HEK293T (cell line): ENCODE measurements at regions not wholly inside any gene's neighbourhood (a gene's known extent, or its start where the extent isn't known, plus 50 kb on each side); places are given as distances from the start of the nearest gene placed in this dataset.

Experiments
- CTCF ChIA-PET: fragments of 350-600 bp; formaldehyde crosslinking; extraction: SDS; loops from one replicate; lab custom pipeline; 2021; ENCODE audit warnings: antibody characterized with exemption, inconsistent platforms; lab: Yijun Ruan, JAX
- POLR2A ChIA-PET: fragments of 350-600 bp; formaldehyde crosslinking; extraction: SDS; loops from one replicate; lab custom pipeline; 2020; ENCODE audit warnings: antibody characterized with exemption, inconsistent platforms; lab: Yijun Ruan, JAX
- DNase-seq: peaks from one replicate; pipeline ENCODE4 v3.0.0; 2012; ENCODE audit warnings: mixed read lengths; ENCODE audit errors: extremely low spot score
- ARNT ChIP-seq: fragments of 450-650 bp; IDR thresholded peaks from 2 replicates; pipeline ENCODE4 v1.6.1; 2017; ENCODE audit warnings: mild to moderate bottlenecking
- BHLHE40 ChIP-seq: fragments of 450-650 bp; IDR thresholded peaks from 2 replicates; pipeline ENCODE4 v1.6.1; 2016; ENCODE audit warnings: mild to moderate bottlenecking, moderate library complexity, borderline replicate concordance
- CTBP1 ChIP-seq: fragments of 450-650 bp; IDR thresholded peaks from 2 replicates; pipeline ENCODE4 v1.6.1; 2016; ENCODE audit warnings: borderline replicate concordance
- ELF4 ChIP-seq: fragments of 450-650 bp; IDR thresholded peaks from 2 replicates; pipeline ENCODE4 v1.6.1; 2017; ENCODE audit warnings: antibody characterized with exemption
- FOXA1 ChIP-seq: fragments of 450-650 bp; IDR thresholded peaks from 2 replicates; pipeline ENCODE4 v1.6.1; 2016; ENCODE audit warnings: mild to moderate bottlenecking
- FOXK2 ChIP-seq: fragments of 450-650 bp; IDR thresholded peaks from 2 replicates; pipeline ENCODE4 v1.6.1; 2016; ENCODE audit warnings: mild to moderate bottlenecking
- FOXM1 ChIP-seq: fragments of 450-650 bp; IDR thresholded peaks from 2 replicates; pipeline ENCODE4 v1.6.1; 2017; ENCODE audit warnings: mild to moderate bottlenecking, borderline replicate concordance
- HDGF ChIP-seq: fragments of 450-650 bp; IDR thresholded peaks from 2 replicates; pipeline ENCODE4 v1.6.1; 2017; ENCODE audit warnings: antibody characterized with exemption, borderline replicate concordance
- L3MBTL2 ChIP-seq: fragments of 450-650 bp; conservative IDR thresholded peaks from 2 replicates; pipeline ENCODE4 v1.6.1; 2016; ENCODE audit warnings: mild to moderate bottlenecking
- LEF1 ChIP-seq: fragments of 450-650 bp; IDR thresholded peaks from 2 replicates; pipeline ENCODE4 v1.6.1; 2017; ENCODE audit warnings: mild to moderate bottlenecking, borderline replicate concordance
- NFRKB ChIP-seq: fragments of 450-650 bp; IDR thresholded peaks from 2 replicates; pipeline ENCODE4 v1.6.1; 2016; ENCODE audit warnings: mild to moderate bottlenecking, moderate library complexity
- SP1 ChIP-seq: fragments of 450-650 bp; IDR thresholded peaks from 2 replicates; pipeline ENCODE4 v1.6.1; 2017
- SUZ12 ChIP-seq: fragments of 450-650 bp; IDR thresholded peaks from 2 replicates; pipeline ENCODE4 v1.6.1; 2016; ENCODE audit warnings: mild to moderate bottlenecking
- TARDBP ChIP-seq: fragments of 450-650 bp; IDR thresholded peaks from 2 replicates; pipeline ENCODE4 v1.6.1; 2016
- ZNF384 ChIP-seq: fragments of 450-650 bp; IDR thresholded peaks from 2 replicates; pipeline ENCODE4 v1.6.1; 2016
- TF ChIP-seq, protein P1 (sequence below): fragments of 450-650 bp; IDR thresholded peaks from 2 replicates; pipeline ENCODE4 v1.6.1; 2016

DNA sequence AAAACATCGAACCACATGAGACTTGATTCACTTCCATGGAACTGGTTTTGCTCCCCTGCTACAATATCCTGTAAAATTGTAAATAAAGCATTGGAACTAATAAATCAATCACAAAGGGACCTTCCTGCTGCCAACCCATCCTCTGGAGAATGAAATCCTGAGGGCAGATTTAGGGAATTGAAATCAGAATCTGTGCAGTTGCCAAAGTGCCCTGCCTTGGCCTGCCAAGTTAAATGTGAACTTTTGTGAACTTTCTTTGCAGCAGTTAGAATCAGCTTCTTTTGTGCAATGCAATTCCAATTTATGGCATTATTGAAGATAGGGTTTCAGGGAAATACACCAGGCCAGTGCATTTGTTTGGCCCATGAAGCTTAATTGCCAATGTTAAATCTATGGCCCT lies 263.1 kb downstream of the PTTG2 start:
- no peak for DNase-seq
- ChIA-PET POLR2A (no interaction called here), CTCF (no interaction called here)
- no peak for TF ChIP-seq ELF4
- no peak for TF ChIP-seq SP1
- no peak for TF ChIP-seq ARNT
- no peak for TF ChIP-seq FOXK2
- TF ChIP-seq SUZ12 = no peak
- TF ChIP-seq LEF1 = no peak
- TF ChIP-seq, protein P1, sequence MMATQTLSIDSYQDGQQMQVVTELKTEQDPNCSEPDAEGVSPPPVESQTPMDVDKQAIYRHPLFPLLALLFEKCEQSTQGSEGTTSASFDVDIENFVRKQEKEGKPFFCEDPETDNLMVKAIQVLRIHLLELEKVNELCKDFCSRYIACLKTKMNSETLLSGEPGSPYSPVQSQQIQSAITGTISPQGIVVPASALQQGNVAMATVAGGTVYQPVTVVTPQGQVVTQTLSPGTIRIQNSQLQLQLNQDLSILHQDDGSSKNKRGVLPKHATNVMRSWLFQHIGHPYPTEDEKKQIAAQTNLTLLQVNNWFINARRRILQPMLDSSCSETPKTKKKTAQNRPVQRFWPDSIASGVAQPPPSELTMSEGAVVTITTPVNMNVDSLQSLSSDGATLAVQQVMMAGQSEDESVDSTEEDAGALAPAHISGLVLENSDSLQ = no peak
- no peak for TF ChIP-seq L3MBTL2

DNA sequence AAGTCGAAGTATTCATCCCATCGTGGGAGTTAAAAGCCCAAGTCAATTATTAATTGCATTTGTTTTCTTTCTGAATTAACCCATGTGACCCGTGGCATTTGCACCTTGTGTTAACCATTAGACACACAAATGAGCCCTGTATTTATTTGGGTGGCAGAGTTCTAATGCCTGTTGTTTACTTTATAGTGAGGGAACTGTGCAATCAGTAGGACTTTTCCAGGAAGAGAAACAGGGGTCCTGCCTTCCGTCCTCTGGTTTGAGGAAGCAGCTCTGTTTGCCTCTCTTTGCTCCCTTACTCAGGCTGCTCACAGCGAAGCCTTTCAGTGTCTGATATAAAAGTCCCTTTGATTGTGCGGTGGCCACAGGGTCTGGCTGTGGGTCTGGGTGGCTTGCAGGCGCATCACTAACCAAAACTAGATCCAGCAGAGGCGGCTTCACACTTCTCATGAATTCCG lies 263.6 kb downstream of the PTTG2 start:
- POLR2A ChIA-PET = no interaction called here
- TF ChIP-seq ZNF384 (no peak), FOXA1 (no peak), HDGF (no peak)

DNA sequence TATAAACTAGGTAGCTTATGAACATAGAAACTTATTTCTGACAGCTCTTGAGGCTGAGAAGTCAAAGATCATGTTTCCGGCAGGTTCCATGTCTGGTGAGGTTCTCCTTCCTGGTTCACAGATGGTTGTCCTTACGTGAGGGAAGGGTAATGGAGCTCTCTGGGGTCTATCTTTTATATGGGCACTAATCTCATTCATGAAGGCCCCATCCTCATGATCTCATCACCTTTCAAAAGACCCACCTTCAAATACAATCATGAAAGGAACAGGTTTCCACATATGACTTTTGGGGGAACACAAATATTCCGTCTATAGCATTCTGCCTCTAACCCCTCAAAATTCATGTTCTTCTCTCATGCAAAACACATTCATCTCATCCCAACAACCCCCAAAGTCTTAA lies 264.7 kb downstream of the PTTG2 start:
- ChIA-PET CTCF (interaction anchor here (0.6 kb wide), 1 partner anchor 258 kb away, joined by 5 read pairs; no protein-coding TSS in a partner anchor), POLR2A (no interaction called here)
- DNase-seq = no peak
- no peak for TF ChIP-seq FOXA1
- TF ChIP-seq SP1 = no peak
- no peak for TF ChIP-seq NFRKB
- TF ChIP-seq ZNF384 = no peak
- no peak for TF ChIP-seq TARDBP
- no peak for TF ChIP-seq FOXK2
- no peak for TF ChIP-seq CTBP1

More for the DNA sequence above, 263.6 kb downstream of the PTTG2 start:
- CTCF ChIA-PET = no interaction called here
- DNase-seq = no peak

DNA sequence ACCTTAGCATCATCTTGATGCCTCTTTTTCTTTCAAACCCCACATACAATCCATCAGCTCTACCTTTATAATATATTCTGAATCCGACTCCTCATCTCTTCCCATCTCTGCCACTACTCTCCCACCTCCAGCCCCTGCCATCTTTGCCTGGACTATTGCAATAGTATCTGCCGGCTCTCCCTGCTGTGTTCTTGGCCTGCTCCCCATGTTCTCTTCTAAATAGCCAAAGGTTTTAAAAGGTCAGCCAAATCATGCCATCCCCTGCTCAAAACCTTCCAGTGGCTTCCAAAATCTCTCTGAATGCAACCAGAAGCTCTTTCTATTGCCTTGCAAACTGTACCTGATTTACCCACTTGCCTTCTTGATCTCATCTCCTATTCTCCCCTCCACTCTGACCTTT lies 266.0 kb downstream of the PTTG2 start:
- ChIA-PET CTCF (no interaction called here), POLR2A (no interaction called here)
- DNase-seq = no peak
- TF ChIP-seq NFRKB (no peak), ZNF384 (no peak), TARDBP (no peak), LEF1 (no peak), FOXM1 (no peak), ARNT (no peak), CTBP1 (no peak), HDGF (no peak), SUZ12 (no peak), L3MBTL2 (no peak), SP1 (no peak), BHLHE40 (no peak), FOXA1 (no peak), ELF4 (no peak), FOXK2 (no peak)
- TF ChIP-seq, protein P1 = no peak

DNA sequence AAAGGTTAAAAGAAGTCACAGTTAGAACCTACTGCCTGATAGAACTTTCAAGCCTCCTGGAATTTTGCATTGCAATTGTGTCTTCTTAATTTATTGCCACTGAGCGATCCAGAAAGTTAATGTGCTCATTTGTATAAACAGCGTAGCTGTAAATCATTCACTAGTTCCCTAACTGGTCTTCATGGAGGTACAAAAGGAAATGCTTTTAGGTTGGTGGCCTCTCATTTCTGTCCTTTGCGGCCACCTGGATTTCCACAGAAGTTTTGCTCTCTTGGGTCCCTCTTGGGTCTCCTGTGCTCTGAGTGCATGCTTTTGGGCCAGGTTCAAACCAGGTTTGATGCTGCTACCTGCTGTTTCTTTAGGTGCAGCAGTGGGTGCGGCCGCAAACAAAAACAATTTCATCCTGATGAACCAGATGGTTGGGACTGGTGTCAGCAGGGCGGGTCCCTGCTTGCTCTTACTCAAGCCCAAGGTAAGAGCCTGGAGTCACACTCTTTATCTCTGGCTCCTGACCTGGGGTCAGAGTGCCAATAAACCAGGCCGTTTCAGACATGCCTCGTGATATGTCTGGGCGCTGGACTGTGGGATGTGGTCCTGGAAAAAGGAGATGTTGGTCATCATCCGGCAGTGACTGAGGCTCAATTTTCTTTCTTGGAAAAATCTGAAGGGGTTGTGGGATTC lies 270.1 kb downstream of the PTTG2 start:
- no peak for TF ChIP-seq HDGF
- TF ChIP-seq, protein P1 = peak; percentile 48
- ChIA-PET POLR2A (no interaction called here), CTCF (no interaction called here)
- no peak for DNase-seq

DNA sequence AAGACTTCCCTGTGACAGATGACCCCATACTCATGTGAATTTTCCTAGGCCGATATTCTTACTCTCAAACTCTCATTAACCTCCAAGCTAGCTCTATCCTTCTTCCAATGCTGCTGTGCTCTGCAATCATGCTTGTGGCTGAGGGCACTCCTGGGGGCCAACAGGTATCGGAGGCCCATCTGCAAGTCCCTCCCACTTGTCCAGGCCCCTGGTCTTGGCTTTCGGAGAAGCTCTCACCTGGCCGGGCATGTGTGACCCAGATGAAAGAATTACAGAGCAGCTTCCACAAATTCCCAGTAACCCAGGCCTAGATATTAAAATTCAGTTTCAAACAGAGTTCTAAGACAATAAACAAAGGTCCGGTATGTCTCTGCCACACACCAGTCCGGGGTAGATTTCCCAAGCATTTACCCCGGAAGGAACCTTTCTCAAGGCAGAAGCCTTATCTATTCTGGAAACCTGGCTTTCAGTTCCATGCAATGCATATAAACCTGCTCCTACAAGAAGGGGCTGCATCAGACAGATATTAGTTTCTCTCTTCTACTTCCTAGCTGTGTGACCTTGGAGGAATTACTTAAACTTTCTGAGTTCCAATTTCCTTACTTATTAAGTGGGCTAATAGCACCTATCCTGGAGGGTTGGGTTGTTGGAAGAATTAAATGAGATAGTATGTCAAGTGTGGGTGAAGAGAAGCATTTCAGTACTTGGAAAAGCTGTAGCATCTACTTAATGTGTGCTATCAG lies 270.8 kb downstream of the PTTG2 start:
- POLR2A ChIA-PET = no interaction called here
- TF ChIP-seq FOXM1 (no peak), FOXA1 (no peak), ELF4 (no peak), LEF1 (no peak), ZNF384 (no peak), NFRKB (no peak), SUZ12 (no peak), SP1 (no peak), HDGF (no peak), BHLHE40 (no peak), CTBP1 (no peak)
- TF ChIP-seq, protein P1 = no peak
- CTCF ChIA-PET = interaction anchor here (1.5 kb wide), 1 partner anchor 51 kb away, joined by 4 read pairs; no protein-coding TSS in a partner anchor
- DNase-seq = no peak
